ENCODE measurements at regions not wholly inside any gene's neighbourhood (a gene's known extent, or its start where the extent isn't known, plus 50 kb on each side); places are given as distances from the start of the nearest gene placed in this dataset.

GRCh38 chr6:9401960-9402359 is 966.6 kb upstream of the SLC35B3 start:
- no peaks in the 10 kb centered on the region for H3K36me3 ChIP-seq
- TF ChIP-seq POLR2A (IDR thresholded peaks at IDR 0.05), result no peak
- TF ChIP-seq POLR2AphosphoS5 (IDR thresholded peaks at IDR 0.05; ENCODE audit: insufficient read depth in 1 of 2, low read depth in 1 of 2), result no peak
- no peak for TF ChIP-seq CTCF (IDR thresholded peaks at IDR 0.05)
- H3K9me3 ChIP-seq, result no peaks in the 10 kb centered on the region
- no peak for DNase-seq (ENCODE audit: extremely low spot score in 2 of 2)
- intact Hi-C loops (cut with DNase I), result no loop called here
- no peaks in the 10 kb centered on the region for H3K27me3 ChIP-seq
- H3K4me1 ChIP-seq, result no peaks in the 10 kb centered on the region
- no peak overlapping the region for H3K4me3 ChIP-seq
- H3K27ac ChIP-seq, result no peak overlapping the region

GRCh38 chr6:9399916-9400315 is 964.6 kb upstream of the SLC35B3 start:
- no peaks in the 10 kb centered on the region for H3K9me3 ChIP-seq
- H3K36me3 ChIP-seq, result no peaks in the 10 kb centered on the region
- TF ChIP-seq CTCF (IDR thresholded peaks at IDR 0.05) (no peak), POLR2A (IDR thresholded peaks at IDR 0.05) (no peak), POLR2AphosphoS5 (IDR thresholded peaks at IDR 0.05; ENCODE audit: insufficient read depth in 1 of 2, low read depth in 1 of 2) (no peak)
- intact Hi-C loops (cut with DNase I), result no loop called here
- H3K27ac ChIP-seq, result no peak overlapping the region
- DNase-seq (ENCODE audit: extremely low spot score in 2 of 2), result no peak
- no peaks in the 10 kb centered on the region for H3K27me3 ChIP-seq
- H3K4me3 ChIP-seq, result no peak overlapping the region
- no peaks in the 10 kb centered on the region for H3K4me1 ChIP-seq

- TF ChIP-seq CTCF (IDR thresholded peaks at IDR 0.05) (no peak), POLR2AphosphoS5 (IDR thresholded peaks at IDR 0.05; ENCODE audit: insufficient read depth in 1 of 2, low read depth in 1 of 2) (no peak), POLR2A (IDR thresholded peaks at IDR 0.05) (no peak)
- H3K4me3 ChIP-seq, result no peak overlapping the region
- DNase-seq (ENCODE audit: extremely low spot score in 2 of 2), result no peak
- intact Hi-C loops (cut with DNase I), result no loop called here
- H3K9me3 ChIP-seq, result no peaks in the 10 kb centered on the region
- H3K27me3 ChIP-seq, result no peaks in the 10 kb centered on the region
- H3K36me3 ChIP-seq, result no peaks in the 10 kb centered on the region
- H3K4me1 ChIP-seq, result no peaks in the 10 kb centered on the region
- H3K27ac ChIP-seq, result no peak overlapping the region
Observed at GRCh38 chr6:9398767-9399373, 963.5 kb upstream of the SLC35B3 start.

DNA sequence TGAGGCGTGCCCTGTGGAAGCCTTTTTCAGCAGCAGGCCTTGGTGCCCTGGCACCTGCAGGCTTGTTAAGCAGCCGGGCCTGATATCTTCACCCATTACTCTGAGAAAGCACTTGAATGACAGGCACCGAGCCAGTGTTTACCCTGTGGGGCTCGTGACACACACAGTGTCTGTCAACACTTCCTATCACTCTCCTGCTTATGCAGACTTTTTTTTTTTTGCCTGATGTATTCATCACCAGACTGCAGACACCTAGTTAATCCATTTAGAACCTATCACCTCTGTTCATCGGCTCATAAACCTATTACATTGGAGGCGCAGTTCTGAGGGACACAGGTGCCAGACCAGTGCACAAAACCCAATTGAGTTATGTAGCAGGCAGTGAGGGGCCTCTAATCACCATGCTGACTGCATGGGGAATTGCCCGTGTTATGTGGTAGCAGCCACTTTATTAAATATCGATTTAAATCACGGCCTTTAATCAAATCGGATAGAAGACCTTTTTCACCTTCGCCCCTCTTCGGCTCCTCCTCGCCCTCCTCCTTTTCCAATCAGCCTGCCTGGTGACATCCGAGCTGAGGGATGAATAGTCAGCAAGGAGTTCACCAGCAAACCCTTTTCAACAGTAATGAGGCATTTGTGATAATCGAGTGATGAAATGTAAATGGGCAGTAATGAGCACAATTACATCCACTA is 962.9 kb upstream of the SLC35B3 start:
- H3K27me3 ChIP-seq, result no peaks in the 10 kb centered on the region
- no peaks in the 10 kb centered on the region for H3K4me1 ChIP-seq
- H3K27ac ChIP-seq, result no peak overlapping the region
- TF ChIP-seq CTCF (IDR thresholded peaks at IDR 0.05), result no peak
- TF ChIP-seq POLR2AphosphoS5 (IDR thresholded peaks at IDR 0.05; ENCODE audit: insufficient read depth in 1 of 2, low read depth in 1 of 2), result no peak
- no peak for TF ChIP-seq POLR2A (IDR thresholded peaks at IDR 0.05)
- H3K36me3 ChIP-seq, result no peaks in the 10 kb centered on the region
- no peaks in the 10 kb centered on the region for H3K9me3 ChIP-seq
- no peak overlapping the region for H3K4me3 ChIP-seq
- intact Hi-C loops (cut with DNase I), result no loop called here
- DNase-seq (ENCODE audit: extremely low spot score in 2 of 2), result no peak

GRCh38 chr6:9388596-9388995 is 953.3 kb upstream of the SLC35B3 start:
- Histone ChIP-seq H3K27me3 (no peaks in the 10 kb centered on the region), H3K4me1 (no peaks in the 10 kb centered on the region), H3K27ac (no peak overlapping the region), H3K4me3 (no peak overlapping the region), H3K36me3 (no peaks in the 10 kb centered on the region), H3K9me3 (no peaks in the 10 kb centered on the region)
- intact Hi-C loops (cut with DNase I), result no loop called here
- DNase-seq (ENCODE audit: extremely low spot score in 2 of 2), result no peak
- TF ChIP-seq POLR2AphosphoS5 (IDR thresholded peaks at IDR 0.05; ENCODE audit: insufficient read depth in 1 of 2, low read depth in 1 of 2), result no peak
- TF ChIP-seq CTCF (IDR thresholded peaks at IDR 0.05), result no peak
- TF ChIP-seq POLR2A (IDR thresholded peaks at IDR 0.05), result no peak

Measured in vagina (tissue), 2 donors.